GM10248 (cell line): ENCODE measurements at regions not wholly inside any gene's neighbourhood (a gene's known extent, or its start where the extent isn't known, plus 50 kb on each side); places are given as distances from the start of the nearest gene placed in this dataset.

Experiments used
- CTCF ChIA-PET: fragments of 300-600 bp; sonication (Branson Sonifier 250); formaldehyde crosslinking; extraction: SDS; loops from one replicate; lab custom pipeline; 2021; ENCODE audit warnings: antibody characterized with exemption; lab: Yijun Ruan, JAX
- POLR2A ChIA-PET: fragments of 350-650 bp; sonication (Branson Sonifier 250); formaldehyde crosslinking; extraction: SDS; loops from one replicate; lab custom pipeline; 2020; ENCODE audit warnings: antibody characterized with exemption; lab: Yijun Ruan, JAX
- DNase-seq: peaks from one replicate; pipeline ENCODE4 v3.0.0; 2012; ENCODE audit errors: extremely low spot score
- CTCF ChIP-seq: IDR thresholded peaks from 2 replicates; pipeline ENCODE4 v1.5.1; 2012; ENCODE audit warnings: mild to moderate bottlenecking, low read depth; ENCODE audit errors: extremely low read depth, missing control alignments, control extremely low read depth

GRCh38 chr17:5877366-5877765 lies 192.8 kb upstream of the WSCD1 start:
- no peak for DNase-seq
- POLR2A ChIA-PET = no interaction called here
- no peak for TF ChIP-seq CTCF
- CTCF ChIA-PET = no interaction called here

GRCh38 chr17:5877948-5878347 lies 192.2 kb upstream of the WSCD1 start:
- TF ChIP-seq CTCF = no peak
- ChIA-PET CTCF (interaction anchor here (0.9 kb wide), 1 partner anchor 21 kb away, joined by 3 read pairs; no protein-coding TSS in a partner anchor), POLR2A (no interaction called here)
- DNase-seq = no peak

GRCh38 chr17:5881849-5882248 lies 188.3 kb upstream of the WSCD1 start:
- no peak for TF ChIP-seq CTCF
- POLR2A ChIA-PET = no interaction called here
- CTCF ChIA-PET = no interaction called here
- DNase-seq = no peak

GRCh38 chr17:5883775-5884665 lies 186.2 kb upstream of the WSCD1 start:
- POLR2A ChIA-PET = no interaction called here
- DNase-seq = no peak
- CTCF ChIA-PET = no interaction called here
- no peak for TF ChIP-seq CTCF

GRCh38 chr17:5885336-5885735 lies 184.8 kb upstream of the WSCD1 start:
- TF ChIP-seq CTCF = no peak
- ChIA-PET POLR2A (no interaction called here), CTCF (interaction anchor here (1.2 kb wide), 1 partner anchor 9 kb away, joined by 4 read pairs; no protein-coding TSS in a partner anchor)
- no peak for DNase-seq

GRCh38 chr17:5888811-5889210 lies 181.4 kb upstream of the WSCD1 start:
- POLR2A ChIA-PET = no interaction called here
- CTCF ChIA-PET = no interaction called here
- no peak for TF ChIP-seq CTCF
- DNase-seq = no peak
